WTC11 (cell line): ENCODE measurements at regions not wholly inside any gene's neighbourhood (a gene's known extent, or its start where the extent isn't known, plus 50 kb on each side); places are given as distances from the start of the nearest gene placed in this dataset.

Experiments used
- CTCF ChIP-seq: fragments of 200-600 bp; IDR thresholded peaks from 2 replicates; pipeline ENCODE4 v1.8.0; 2022; ENCODE audit warnings: antibody characterized with exemption
- TCF7 ChIP-seq: sonication (generic); formaldehyde crosslinking; IDR thresholded peaks from 2 replicates; pipeline ENCODE4 v1.8.0; 2022; ENCODE audit warnings: mild to moderate bottlenecking, low read depth, missing genetic modification reagents, moderate library complexity
- ZNF138 ChIP-seq: sonication (generic); formaldehyde crosslinking; conservative IDR thresholded peaks from 2 replicates; pipeline ENCODE4 v1.8.1; 2022; ENCODE audit warnings: mild to moderate bottlenecking, moderate library complexity, missing genetic modification reagents

- no peak for TF ChIP-seq CTCF
- TF ChIP-seq ZNF138 (CRISPR knock-in tag) = no peak
- no peak for TF ChIP-seq TCF7
Observed at GRCh38 chr5:2249442-2249841, 366.7 kb upstream of the IRX4 start.
